ENCODE measurements at regions not wholly inside any gene's neighbourhood (a gene's known extent, or its start where the extent isn't known, plus 50 kb on each side); places are given as distances from the start of the nearest gene placed in this dataset.

- ChIA-PET CTCF (no interaction called here), POLR2A (ENCODE audit: unreplicated experiment) (no interaction called here)
- no peaks in the 10 kb centered on the region for H3F3A ChIP-seq (ENCODE audit: insufficient read depth, low read depth)
- H3K4me1 ChIP-seq (replicated peaks; ENCODE audit: insufficient read depth) = no peaks in the 10 kb centered on the region
- H3K9me3 ChIP-seq (ENCODE audit: insufficient read depth, low read depth) = no peaks in the 10 kb centered on the region
- no peaks in the 10 kb centered on the region for H3K79me2 ChIP-seq (ENCODE audit: low read depth)
- H4K20me1 ChIP-seq (ENCODE audit: insufficient read depth) = no peaks in the 10 kb centered on the region
- no peak overlapping the region for H3K4me3 ChIP-seq
- H3K27ac ChIP-seq = no peak overlapping the region
- no TSS peak for BruUV-seq (replicated peaks)
- H3K4me2 ChIP-seq = no peak overlapping the region
- no peaks in the 10 kb centered on the region for H3K27me3 ChIP-seq (ENCODE audit: insufficient read depth, low read depth)
- H3K36me3 ChIP-seq (ENCODE audit: low read depth) = no peaks in the 10 kb centered on the region
- DNase-seq = no peak
- TF ChIP-seq EZH2 (IDR thresholded peaks at IDR 0.05; ENCODE audit: low read depth) (no peak), CTCF (conservative IDR thresholded peaks at IDR 0.05) (no peak)
- H3K9me2 ChIP-seq (ENCODE audit: insufficient read depth) = no peaks in the 10 kb centered on the region
- intact Hi-C loops (cut with micrococcal nuclease; ENCODE audit: unreplicated experiment) = no loop called here
- H2AFZ ChIP-seq = no peak overlapping the region
Measured at GRCh38 chr13:89577301-89577700, 1770.2 kb upstream of the MIR17HG start.

GRCh38 chr13:89584058-89584620 is 1763.3 kb upstream of the MIR17HG start:
- CTCF ChIA-PET = no interaction called here
- Histone ChIP-seq H3K27me3 (ENCODE audit: insufficient read depth, low read depth) (no peaks in the 10 kb centered on the region), H3K4me3 (no peak overlapping the region), H2AFZ (no peak overlapping the region), H3K4me1 (replicated peaks; ENCODE audit: insufficient read depth) (no peaks in the 10 kb centered on the region), H3K9me2 (ENCODE audit: insufficient read depth) (peaks cover 4% of the 10 kb centered on the region; the same call in 1 of the 2 replicates), H3K36me3 (ENCODE audit: low read depth) (no peaks in the 10 kb centered on the region), H3K9me3 (ENCODE audit: insufficient read depth, low read depth) (no peaks in the 10 kb centered on the region), H3F3A (ENCODE audit: insufficient read depth, low read depth) (no peaks in the 10 kb centered on the region), H3K4me2 (no peak overlapping the region), H3K27ac (no peak overlapping the region), H3K79me2 (ENCODE audit: low read depth) (no peaks in the 10 kb centered on the region), H4K20me1 (ENCODE audit: insufficient read depth) (no peaks in the 10 kb centered on the region)
- DNase-seq = no peak
- no TSS peak for BruUV-seq (replicated peaks)
- TF ChIP-seq EZH2 (IDR thresholded peaks at IDR 0.05; ENCODE audit: low read depth) (no peak), CTCF (conservative IDR thresholded peaks at IDR 0.05) (no peak)
- POLR2A ChIA-PET (ENCODE audit: unreplicated experiment) = no interaction called here
- intact Hi-C loops (cut with micrococcal nuclease; ENCODE audit: unreplicated experiment) = no loop called here

GRCh38 chr13:89602655-89603054 is 1744.8 kb upstream of the MIR17HG start:
- ChIA-PET CTCF (no interaction called here), POLR2A (ENCODE audit: unreplicated experiment) (no interaction called here)
- TF ChIP-seq EZH2 (IDR thresholded peaks at IDR 0.05; ENCODE audit: low read depth) (no peak), CTCF (conservative IDR thresholded peaks at IDR 0.05) (no peak)

More at GRCh38 chr13:89602655-89603054, 1744.8 kb upstream of the MIR17HG start:
- H3K36me3 ChIP-seq (ENCODE audit: low read depth) = no peaks in the 10 kb centered on the region
- intact Hi-C loops (cut with micrococcal nuclease; ENCODE audit: unreplicated experiment) = no loop called here
- no peak overlapping the region for H3K27ac ChIP-seq
- BruUV-seq (replicated peaks) = no TSS peak
- peaks cover 3% of the 10 kb centered on the region; the same call in 1 of the 2 replicates for H3K9me3 ChIP-seq (ENCODE audit: insufficient read depth, low read depth)
- no peaks in the 10 kb centered on the region for H3K79me2 ChIP-seq (ENCODE audit: low read depth)
- no peaks in the 10 kb centered on the region for H3F3A ChIP-seq (ENCODE audit: insufficient read depth, low read depth)
- no peak overlapping the region for H2AFZ ChIP-seq
- H3K4me3 ChIP-seq = no peak overlapping the region
- no peaks in the 10 kb centered on the region for H3K27me3 ChIP-seq (ENCODE audit: insufficient read depth, low read depth)
- H3K4me2 ChIP-seq = no peak overlapping the region
- no peaks in the 10 kb centered on the region for H3K4me1 ChIP-seq (replicated peaks; ENCODE audit: insufficient read depth)
- DNase-seq = no peak
- no peaks in the 10 kb centered on the region for H4K20me1 ChIP-seq (ENCODE audit: insufficient read depth)
- no peaks in the 10 kb centered on the region for H3K9me2 ChIP-seq (ENCODE audit: insufficient read depth)
